SKM-1 (cell line): ENCODE measurements at regions not wholly inside any gene's neighbourhood (a gene's known extent, or its start where the extent isn't known, plus 50 kb on each side); places are given as distances from the start of the nearest gene placed in this dataset.

ENCODE experiments used
- DNase-seq: peaks from one replicate; lab custom pipeline; 2025; ENCODE audit not compliant: unreplicated experiment; lab: John Stamatoyannopoulos, UW

DNA sequence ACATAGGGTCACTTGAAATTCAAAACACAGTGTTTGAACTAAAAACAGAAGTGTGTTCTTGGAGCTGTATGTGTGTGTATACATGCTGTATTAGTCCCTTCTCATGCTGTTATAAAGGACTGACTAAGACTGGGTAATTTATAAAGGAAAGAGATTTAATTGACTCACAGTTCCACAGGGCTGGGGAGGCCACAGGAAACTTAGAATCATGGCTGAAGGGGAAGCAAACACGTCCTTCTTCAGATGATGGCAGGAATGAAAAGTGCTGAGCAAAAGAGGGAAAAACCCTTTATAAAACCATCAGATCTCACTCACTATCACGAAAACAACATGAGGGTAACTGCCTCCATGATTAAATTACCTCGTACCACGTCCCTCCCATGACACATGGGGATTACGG lies 224.1 kb downstream of the BCAT1 start:
- no peak for DNase-seq

DNA sequence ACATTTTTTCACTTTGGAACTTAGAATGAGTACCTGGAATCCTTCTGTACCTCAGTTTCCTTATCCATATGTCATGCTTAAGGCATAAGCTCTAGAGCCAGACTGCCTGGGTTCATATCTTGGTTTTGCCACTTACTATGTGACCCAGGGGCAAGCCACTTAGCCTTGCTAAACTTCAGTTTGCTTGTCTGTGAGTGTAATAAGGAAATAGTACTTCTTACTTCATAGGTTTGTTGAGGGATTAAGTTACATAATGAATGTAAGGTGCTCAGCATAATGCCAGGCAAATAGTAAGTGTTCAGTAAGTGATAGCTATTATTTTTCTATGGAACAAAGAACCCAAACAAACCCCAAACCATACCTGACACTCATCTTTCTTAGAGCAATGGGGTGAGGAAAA lies 225.1 kb downstream of the BCAT1 start:
- DNase-seq: no peak

DNA sequence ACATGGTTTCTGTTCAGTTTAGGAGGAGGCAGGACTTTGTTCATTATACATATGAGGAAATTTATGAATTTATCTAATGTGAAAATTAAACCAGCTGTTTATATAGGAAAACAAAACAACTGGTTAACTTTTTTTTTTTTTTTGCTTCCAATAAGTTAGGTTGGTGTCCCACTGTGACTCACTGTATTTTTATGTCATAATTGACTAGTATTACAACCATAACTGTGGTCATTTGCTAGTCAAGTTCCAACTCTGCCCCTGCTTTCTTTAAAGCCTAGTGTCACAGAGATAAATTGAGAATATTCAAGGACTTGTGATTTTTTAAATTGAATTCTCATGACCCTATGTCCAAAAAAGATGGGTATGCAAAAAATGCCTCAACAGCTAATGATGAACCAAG lies 227.7 kb downstream of the BCAT1 start:
- no peak for DNase-seq

DNA sequence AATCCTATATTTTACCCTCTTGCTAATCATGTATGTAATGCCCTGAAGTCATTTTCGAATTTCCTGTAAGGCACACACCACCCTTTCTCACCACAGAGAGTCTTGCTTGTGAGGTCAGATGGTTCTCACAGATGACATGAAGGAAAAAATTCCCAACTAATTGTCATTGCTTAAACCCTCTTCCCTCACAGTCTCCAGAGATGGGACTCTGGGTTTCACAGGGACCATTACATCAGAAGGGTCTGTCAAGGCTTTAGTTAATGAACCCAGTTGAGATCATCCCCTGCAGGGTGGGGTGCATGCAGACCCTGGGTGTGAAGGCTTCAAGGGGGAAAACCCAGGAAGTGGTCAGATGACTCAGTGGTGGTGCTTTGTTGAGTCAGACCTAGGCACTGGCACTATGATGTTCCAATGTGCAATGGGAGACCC lies 229.6 kb downstream of the BCAT1 start:
- DNase-seq: no peak

DNA sequence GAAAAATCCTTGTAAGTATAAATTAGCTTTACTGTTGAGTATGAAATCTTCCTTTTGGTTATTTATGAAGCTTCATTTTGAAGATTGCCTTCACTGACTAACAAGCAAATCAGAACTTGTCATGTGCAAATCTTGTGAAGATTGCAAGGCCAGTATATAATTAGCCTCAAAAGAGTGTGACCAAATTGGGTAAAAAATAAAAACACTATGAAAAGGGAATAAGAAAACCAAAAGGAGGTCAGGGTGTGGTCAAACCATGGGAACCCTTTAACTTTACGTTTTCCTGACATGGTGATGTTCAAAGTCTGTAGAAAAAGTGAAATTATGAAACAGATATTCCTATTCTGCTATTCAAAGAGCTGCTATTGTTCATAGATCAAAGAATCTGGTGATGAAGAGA lies 230.3 kb downstream of the BCAT1 start:
- no peak for DNase-seq

DNA sequence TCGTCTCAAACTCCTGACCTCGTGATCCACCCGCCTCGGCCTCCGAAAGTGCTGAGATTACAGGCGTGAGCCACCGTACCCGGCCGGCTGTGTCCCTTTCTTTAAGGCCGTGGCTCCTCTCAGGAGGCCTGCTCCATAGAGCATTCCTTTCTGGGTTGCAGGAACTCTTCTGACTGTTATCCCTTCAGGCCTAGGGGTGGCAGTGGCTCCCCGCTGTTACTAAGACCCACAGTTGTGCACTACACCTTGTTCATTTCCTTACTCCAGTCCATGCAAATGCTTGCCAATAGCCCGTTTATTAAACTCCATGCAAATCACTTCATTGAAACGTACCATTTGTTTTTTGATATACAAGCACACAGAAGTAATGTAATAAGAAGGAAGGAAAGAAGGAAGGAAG lies 234.7 kb downstream of the BCAT1 start:
- DNase-seq: no peak

DNA sequence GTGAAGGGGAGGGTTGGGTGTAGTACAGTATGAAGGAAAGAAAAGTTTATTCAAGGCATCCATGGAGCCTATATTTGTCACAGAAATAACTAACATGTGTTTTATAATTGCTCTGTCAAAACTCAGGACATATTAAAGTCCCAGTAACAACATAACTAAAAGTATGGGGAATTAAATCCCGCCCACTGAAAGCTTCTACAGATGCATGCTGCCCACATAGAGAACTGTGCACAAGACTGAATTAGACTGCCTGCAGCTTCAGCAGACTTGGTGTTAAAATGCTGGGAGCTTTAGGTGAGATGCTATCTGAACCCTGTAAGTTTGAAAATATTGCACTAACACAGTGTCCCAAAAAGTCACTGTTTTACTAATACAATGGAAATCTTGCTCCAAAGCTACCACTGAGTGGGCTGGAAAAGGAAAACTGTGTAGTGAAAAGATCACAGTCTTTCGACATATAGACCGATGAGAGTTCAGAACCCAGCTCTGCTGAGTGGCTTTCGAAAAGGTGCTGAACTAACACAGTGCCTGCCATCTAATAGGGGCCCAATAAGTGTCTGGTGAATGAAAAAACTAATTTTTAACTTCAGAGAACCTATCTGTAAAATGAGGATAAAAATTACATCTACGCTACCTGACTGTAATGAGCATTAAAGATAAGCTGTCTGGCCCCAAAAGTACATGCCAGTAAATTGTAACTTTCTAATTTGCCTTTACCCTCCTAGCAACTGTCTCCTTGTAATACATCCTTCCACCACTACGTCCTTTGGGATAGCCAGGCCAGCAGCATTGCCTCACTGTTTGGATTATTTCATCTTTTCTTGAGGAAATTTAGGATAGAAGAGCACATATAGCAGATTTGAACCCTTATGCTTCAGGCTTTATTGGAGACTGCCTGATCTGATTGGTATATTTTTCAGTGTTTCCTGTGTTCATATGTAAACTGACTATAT lies 237.6 kb downstream of the BCAT1 start:
- no peak for DNase-seq

DNA sequence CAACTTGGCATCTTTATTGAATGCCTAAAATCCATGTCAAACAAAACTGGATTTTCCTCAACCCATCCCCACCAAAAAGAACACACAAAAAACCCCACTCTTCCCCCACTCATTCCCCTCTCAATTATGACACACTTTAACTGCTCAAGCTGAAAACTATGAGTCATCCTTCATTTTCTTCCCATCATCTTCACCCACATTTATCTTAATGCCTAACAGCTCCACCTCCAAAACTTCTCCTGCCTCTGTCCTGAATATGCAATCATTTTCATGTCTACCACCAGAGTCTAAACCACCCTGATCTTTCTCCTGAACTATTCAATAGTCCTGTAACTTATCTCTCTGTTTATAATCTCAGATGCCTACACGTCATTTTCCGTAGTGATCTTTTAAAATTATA lies 239.7 kb downstream of the BCAT1 start:
- no peak for DNase-seq

DNA sequence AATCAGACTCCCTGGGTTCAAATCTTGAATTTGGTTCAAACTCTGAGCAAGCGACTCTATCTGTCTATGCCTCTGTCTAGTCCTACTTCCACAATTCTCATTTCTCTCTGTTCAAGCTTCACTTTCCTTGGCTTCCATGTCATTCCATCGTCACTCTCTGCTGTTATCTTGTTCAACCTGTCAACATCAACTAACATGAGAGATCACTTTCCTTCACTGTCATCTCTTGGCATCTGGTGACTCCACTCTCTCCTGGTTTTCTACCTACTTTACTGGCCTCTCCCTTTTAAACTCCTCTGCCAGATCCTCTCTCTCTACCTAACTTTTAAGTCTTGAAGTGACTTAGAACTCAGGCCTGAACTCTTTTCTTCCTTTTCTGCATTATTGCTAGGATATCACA lies 240.2 kb downstream of the BCAT1 start:
- no peak for DNase-seq

DNA sequence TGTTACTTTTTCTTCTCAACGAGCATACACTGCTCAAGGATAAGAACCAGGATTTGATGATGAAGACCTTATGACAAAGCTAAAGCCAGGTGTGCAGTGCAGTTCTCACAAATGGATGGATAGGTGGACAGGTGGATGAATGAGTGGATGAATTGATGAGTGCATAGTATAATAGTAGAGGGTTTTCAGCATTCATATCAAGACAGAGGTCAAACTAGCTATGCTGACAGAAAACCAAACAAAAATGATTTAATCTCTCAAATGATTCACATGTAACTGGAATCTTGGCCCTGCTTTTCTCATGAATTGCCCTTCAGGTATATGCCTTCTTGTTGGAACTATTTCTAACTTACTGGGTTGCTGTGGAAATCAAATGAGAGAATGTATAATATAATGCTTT lies 240.9 kb downstream of the BCAT1 start:
- DNase-seq: no peak

DNA sequence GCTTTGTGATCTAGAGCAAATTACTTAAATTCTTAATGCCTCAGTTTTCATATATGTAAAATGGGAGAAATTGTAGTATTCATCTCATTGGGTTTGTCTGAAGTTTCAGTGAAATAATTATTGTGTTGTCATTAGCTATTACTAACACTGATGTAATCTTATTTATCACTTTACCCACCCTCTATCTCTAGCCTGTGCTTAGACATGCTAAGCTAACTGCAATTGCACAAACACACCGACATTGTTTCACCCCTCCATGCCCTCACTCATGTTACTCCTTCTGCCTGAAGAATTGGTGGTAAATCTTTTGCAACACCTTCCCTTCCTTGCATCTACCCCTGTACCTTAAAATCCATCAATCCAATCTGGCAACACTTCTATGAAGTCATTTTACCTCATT lies 241.6 kb downstream of the BCAT1 start:
- DNase-seq: no peak

DNA sequence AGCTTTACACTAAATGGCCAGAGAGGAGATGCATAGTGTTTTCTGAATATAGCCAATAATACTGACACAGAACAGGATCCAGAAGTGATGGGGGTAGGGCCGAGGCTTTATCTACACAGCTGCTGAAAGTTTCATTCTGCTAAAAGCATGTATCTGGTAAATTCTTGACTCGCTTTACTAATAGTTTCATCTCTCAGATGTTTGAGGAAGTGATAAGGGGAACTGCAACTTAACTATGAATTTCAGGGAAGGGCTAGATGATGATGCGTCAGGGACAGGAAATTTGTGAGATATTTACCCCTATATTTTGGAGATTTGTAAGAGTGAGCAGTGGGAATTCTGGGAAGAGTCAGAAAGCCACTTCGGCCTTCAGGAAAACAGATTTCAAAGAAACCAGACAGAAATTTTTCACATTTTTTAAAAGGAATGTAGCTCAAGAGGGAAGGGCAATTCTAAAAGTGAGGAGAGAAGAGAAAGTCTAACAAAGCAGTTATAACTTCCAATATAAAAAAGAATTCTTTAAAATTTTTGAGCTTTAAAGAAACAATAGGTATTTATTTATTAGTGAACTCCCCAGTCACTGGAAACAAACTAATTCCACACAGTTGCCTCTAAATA lies 243.1 kb downstream of the BCAT1 start:
- DNase-seq: no peak

DNA sequence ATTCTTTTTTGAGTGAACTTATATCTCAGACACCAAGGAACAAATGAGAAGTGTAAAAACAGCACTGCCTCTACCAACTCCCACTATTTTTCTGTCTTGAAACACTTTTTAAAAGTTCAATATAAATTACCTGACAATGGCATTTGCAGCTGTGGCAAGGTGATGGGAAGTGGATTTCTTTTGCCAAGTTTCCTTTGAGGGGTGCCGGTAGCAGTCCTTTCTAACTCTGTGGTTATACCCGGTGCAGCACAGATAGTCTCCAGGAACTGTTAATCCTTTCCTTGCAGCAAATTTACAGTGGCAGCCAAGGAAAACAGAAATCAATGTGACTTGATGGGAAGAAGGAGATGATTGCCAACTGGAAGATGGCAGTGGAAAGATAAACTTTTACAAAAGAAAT lies 243.7 kb downstream of the BCAT1 start:
- no peak for DNase-seq

DNA sequence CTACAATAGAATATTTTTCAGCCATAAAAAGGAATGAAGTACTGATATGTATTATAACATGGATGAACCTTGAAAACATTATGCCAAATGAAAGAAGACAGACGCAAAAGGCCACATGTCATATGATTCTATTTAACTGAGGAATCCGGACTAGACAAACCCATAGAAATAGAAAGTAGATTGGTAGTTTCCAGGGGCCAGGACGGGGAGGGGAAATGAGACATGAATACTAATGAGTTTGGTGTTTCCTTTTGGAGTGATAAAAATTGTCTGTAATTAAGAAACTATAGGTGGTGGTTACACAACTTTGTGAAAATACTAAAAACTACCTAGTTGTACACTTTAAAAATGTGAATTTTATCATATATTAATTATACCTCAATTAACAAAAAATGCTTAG lies 247.6 kb downstream of the BCAT1 start:
- DNase-seq: no peak

DNA sequence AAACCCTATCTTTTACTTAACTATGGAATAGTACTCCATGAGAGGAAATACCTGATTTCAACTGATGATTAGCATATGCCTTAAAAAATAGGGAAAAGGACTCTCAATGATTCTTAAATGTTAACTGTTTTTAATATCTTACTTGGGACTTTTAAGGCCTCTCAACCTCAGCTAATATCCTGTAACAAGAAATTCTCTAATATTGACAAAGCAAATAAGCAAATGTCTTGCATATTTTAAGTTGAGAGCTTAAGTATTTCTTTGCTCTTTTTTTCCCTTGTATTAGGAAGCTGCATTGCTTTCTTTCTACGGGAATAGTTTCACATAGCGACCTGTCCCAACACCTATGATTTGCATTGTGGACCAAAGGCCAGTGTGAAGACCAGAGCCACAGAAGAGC lies 249.9 kb downstream of the BCAT1 start:
- no peak for DNase-seq

DNA sequence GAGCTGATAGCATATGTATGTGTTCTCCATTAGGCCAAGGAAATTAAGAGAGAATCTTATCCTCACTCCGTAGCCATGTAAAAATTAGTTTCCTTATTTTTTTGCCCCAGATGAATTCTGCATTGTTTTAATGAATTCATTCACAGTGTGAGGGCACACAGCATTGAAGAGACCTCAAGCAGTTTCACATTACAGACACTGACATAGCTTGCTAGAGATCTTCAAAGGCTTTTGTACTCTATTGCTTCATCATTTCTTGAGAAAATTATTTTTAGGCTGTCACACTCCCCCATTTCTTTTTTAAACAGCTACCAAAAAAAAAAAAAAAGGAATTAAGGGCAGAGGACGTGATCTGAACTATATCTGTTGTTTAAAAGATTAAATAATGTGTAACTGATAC lies 251.1 kb downstream of the BCAT1 start:
- DNase-seq: no peak

DNA sequence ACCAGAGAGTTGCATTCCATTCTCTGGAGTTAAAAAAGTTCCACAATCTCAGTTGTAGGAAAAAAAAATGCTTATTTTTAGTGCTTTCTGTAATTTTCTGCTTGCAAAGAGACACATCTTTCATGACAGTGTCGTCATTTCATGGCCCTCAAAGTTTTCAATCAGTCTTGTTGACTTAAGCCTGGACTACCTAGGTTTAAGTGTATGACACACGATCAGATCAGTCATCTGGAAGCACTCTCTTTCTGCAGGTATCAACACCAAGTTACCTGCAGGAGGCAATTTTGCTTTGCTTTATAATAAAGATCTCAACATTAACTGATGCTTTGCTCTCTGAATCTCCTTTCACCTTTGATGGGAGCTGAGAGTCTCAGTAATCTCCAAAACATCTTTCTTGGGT lies 251.6 kb downstream of the BCAT1 start:
- no peak for DNase-seq

DNA sequence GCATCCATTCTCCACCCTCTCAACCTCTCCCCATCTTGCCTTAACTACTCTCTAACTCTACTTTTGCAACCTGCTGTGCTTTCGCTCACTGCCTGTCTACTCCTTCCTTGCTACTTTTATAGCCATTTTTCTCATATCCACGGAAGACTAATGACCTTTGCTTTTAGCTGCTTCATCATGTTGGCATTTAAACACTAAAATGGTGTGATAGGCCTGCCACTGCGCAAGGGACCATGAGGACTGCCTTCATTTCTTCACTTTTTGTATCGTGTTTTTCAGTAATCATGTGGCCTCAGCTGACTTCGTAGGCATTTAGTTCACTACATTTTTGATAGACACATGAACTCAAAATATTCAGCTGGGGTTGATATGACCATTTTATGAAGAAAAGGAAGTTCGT lies 252.1 kb downstream of the BCAT1 start:
- DNase-seq: no peak

DNA sequence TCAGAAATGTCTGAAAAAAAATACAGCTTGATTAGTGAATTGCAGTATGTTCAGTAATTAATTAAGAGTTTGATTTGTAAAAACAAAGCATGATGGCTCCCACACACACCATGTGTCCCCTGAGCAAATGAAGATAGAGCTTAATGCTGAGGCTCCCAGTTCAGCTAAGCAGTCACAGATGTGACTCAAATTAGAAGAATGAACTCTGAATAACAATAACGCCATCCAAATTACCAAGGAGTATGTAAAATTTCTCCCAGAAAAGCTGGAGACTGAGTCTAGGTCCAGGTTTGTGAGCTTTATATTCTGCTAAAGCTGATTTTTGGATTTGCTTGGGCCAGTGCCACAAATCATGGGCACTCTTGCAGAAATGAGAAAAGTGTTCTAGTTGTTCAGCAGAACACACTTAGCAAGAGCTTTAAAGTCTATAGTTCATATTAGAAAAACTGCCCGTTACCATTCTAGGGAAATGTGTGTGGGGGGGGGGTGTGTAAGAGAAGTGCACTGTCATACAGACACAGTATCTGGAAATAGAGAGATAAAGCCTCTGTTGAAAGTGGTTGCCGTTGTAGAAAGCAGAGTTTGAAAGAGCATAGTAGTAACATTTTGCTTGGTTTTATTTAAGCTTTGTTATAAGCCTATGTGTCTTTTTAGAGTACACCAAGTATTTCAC lies 253.1 kb downstream of the BCAT1 start:
- no peak for DNase-seq

DNA sequence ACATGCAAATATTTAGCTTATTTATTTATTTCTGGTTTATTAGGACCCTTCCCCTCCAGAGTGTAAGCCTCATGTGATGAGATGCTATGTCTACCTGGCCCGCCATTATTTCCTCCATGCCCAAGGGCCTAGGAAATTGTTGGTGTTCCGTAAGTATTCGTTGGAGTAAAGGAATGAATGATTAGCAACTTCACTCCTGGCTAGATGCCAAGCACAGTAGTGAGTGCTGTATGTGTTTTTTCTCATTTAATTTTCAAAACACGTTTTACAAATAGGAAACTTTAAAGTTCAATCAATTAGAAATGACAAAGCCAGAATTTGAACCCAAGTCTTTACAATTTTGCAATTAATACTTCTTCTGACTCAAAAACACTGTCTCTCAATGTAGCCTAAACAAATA lies 253.8 kb downstream of the BCAT1 start:
- DNase-seq: no peak

DNA sequence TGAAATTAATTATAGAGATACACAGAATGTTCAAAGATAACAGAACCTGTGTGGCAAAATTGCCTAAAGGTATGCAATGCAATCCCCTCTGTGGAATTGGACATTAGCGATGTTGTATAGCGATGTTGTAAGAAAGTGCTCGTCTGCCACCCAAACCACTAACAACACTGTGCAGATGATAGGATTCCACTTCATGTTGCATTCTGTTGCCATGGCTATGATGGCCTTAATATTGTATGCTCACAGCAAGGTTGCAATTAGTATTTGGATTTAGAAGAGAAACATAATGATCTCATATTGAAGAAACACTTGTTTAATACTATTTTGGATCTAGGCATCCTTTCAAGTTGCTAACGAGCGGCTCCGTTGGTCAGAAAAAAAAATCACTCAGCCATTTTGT lies 260.3 kb downstream of the BCAT1 start:
- no peak for DNase-seq

DNA sequence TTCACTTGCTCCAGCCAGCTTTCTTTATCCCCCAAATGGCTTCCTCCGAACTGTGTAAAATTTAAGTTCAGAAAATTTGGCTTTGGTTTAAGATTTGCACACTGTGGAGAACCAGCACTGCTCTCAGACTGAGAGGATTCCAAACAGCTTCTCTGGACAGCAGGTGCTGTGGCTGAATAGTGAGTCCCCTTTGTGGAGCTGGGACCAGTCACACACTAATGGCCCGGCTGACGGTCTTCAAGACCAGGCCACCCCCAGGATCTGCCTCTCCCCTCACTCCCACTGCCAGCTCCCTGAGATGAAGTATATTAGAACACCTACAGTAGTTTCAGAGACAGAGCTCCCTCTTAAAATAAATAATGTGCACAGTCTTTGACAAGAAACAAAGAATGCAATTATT lies 267.3 kb downstream of the BCAT1 start:
- DNase-seq: no peak
